H1 (cell line): ENCODE measurements at regions not wholly inside any gene's neighbourhood (a gene's known extent, or its start where the extent isn't known, plus 50 kb on each side); places are given as distances from the start of the nearest gene placed in this dataset.

Experiments
- CTCF ChIA-PET: fragments of 300-600 bp; sonication (Branson Sonifier 250); formaldehyde crosslinking; loops from one replicate; lab custom pipeline; 2021; ENCODE audit not compliant: partially characterized antibody; lab: Charles Lee
- POLR2A ChIA-PET: fragments of 300-600 bp; sonication (Branson Sonifier 250); formaldehyde crosslinking; loops from one replicate; lab custom pipeline; 2021; ENCODE audit warnings: inconsistent platforms; ENCODE audit not compliant: partially characterized antibody; lab: Charles Lee
- DNase-seq, 2 experiments: peaks; one replicate each; pipeline versions ENCODE4 v3.0.0 to v3.0.0-alpha.2; 2010 to 2022; ENCODE audit warnings: low spot score in 2 of 2, low read depth in 1 of 2, mixed read lengths in 1 of 2
- FAIRE-seq: peaks from 2 replicates; lab custom pipeline; 2011; peaks lifted over from hg19 to GRCh38; lab: Jason Lieb, UNC
- H2AFZ ChIP-seq: 2 replicates; pipeline ENCODE4 v1.8.1; 2012; ENCODE audit warnings: low read length, inconsistent platforms
- H2AK5ac ChIP-seq: 2 replicates; pipeline ENCODE4 v1.6.1; 2013; ENCODE audit warnings: low read depth, low read length
- H2BK120ac ChIP-seq: replicated peaks from 2 replicates; pipeline ENCODE3; 2013; ENCODE audit warnings: low read depth, low read length, inconsistent platforms
- H2BK12ac ChIP-seq: 2 replicates; pipeline ENCODE4 v1.6.1; 2013; ENCODE audit warnings: low read depth, low read length
- H2BK15ac ChIP-seq: 2 replicates; pipeline ENCODE4 v1.6.1; 2013; ENCODE audit warnings: low read length
- H2BK20ac ChIP-seq: 2 replicates; pipeline ENCODE4 v1.6.1; 2013; ENCODE audit warnings: low read length
- H2BK5ac ChIP-seq: 2 replicates; pipeline ENCODE4 v1.6.1; 2013; ENCODE audit warnings: low read depth, low read length
- H3K14ac ChIP-seq: 2 replicates; pipeline ENCODE4 v1.6.1; 2013; ENCODE audit warnings: inconsistent platforms; ENCODE audit not compliant: insufficient read length
- H3K18ac ChIP-seq: 2 replicates; pipeline ENCODE4 v1.6.1; 2013; ENCODE audit warnings: low read length; ENCODE audit errors: extremely low read depth
- H3K23ac ChIP-seq: 2 replicates; pipeline ENCODE4 v1.6.1; 2013; ENCODE audit warnings: inconsistent platforms; ENCODE audit not compliant: insufficient read length
- H3K23me2 ChIP-seq: 2 replicates; pipeline ENCODE4 v1.6.1; 2013; ENCODE audit warnings: low read depth, low read length
- H3K27ac ChIP-seq: 2 replicates; pipeline ENCODE4 v1.6.1; 2011; ENCODE audit warnings: low read depth, low read length, inconsistent platforms
- H3K27me3 ChIP-seq, 4 experiments: replicated peaks in 1 of 4; 1 replicate in 1 of 4; 2 replicates in 3 of 4; pipeline versions ENCODE4 v1.6.1 to v1.8.1; 2011 to 2013; ENCODE audit warnings: low read length in 3 of 4, mild to moderate bottlenecking in 3 of 4, inconsistent platforms in 2 of 4, mixed read lengths in 2 of 4, moderate library complexity in 1 of 4; ENCODE audit not compliant: control insufficient read depth in 3 of 4, insufficient read depth in 3 of 4; ENCODE audit errors: extremely low read depth in 1 of 4
- H3K36me3 ChIP-seq, 4 experiments: 2 replicates each; pipeline versions ENCODE4 v1.6.1 to v1.8.1; 2011 to 2013; ENCODE audit warnings: mild to moderate bottlenecking in 4 of 4, low read length in 3 of 4, moderate library complexity in 2 of 4, control low read depth in 1 of 4, inconsistent platforms in 1 of 4; ENCODE audit not compliant: insufficient read depth in 4 of 4, control insufficient read depth in 2 of 4
- H3K4ac ChIP-seq: replicated peaks from 2 replicates; pipeline ENCODE3; 2013; ENCODE audit warnings: low read length, low read depth, mixed read lengths, inconsistent platforms; ENCODE audit not compliant: insufficient read length
- H3K4me1 ChIP-seq, 4 experiments: replicated peaks in 1 of 4; 1 replicate in 1 of 4; 2 replicates in 3 of 4; pipeline versions ENCODE4 v1.6.1 to v1.8.1; 2011 to 2013; ENCODE audit warnings: low read length in 3 of 4, inconsistent platforms in 2 of 4, mixed read lengths in 1 of 4; ENCODE audit not compliant: insufficient read depth in 4 of 4, control insufficient read depth in 3 of 4
- H3K4me2 ChIP-seq, 2 experiments: 2 replicates each; pipeline versions ENCODE4 v1.6.1 to v1.8.1; 2011 to 2013; ENCODE audit warnings: low read depth in 2 of 2, low read length in 2 of 2, control low read depth in 1 of 2, inconsistent platforms in 1 of 2, mild to moderate bottlenecking in 1 of 2; ENCODE audit not compliant: insufficient read depth in 1 of 2
- H3K4me3 ChIP-seq, 4 experiments: fragments of 200-600, 300-600 bp in 1 of 4; sonication (generic), shearing (Covaris generic), sonication (Bioruptor Twin) in 1 of 4; 2 replicates each; pipeline versions ENCODE4 v1.5.1 to v1.8.1; 2011 to 2016; ENCODE audit warnings: low read length in 4 of 4, low read depth in 3 of 4, control low read depth in 2 of 4, inconsistent platforms in 2 of 4, mild to moderate bottlenecking in 2 of 4, mixed read lengths in 1 of 4, moderate library complexity in 1 of 4; ENCODE audit not compliant: insufficient read depth in 2 of 4; ENCODE audit errors: extremely low read depth in 1 of 4
- H3K56ac ChIP-seq: replicated peaks from 2 replicates; pipeline ENCODE3; 2013; ENCODE audit warnings: low read depth, mild to moderate bottlenecking, mixed read lengths, low read length, inconsistent platforms; ENCODE audit not compliant: insufficient read length
- H3K79me1 ChIP-seq: 2 replicates; pipeline ENCODE4 v1.6.1; 2013; ENCODE audit warnings: low read depth, low read length, control low read depth
- H3K79me2 ChIP-seq, 2 experiments: 2 replicates each; pipeline versions ENCODE4 v1.6.1 to v1.8.1; 2012 to 2013; ENCODE audit warnings: low read length in 2 of 2, mild to moderate bottlenecking in 2 of 2, inconsistent platforms in 1 of 2; ENCODE audit not compliant: insufficient read depth in 2 of 2, control insufficient read depth in 1 of 2
- H3K9ac ChIP-seq, 4 experiments: replicated peaks in 1 of 4; 1 replicate in 1 of 4; 2 replicates in 3 of 4; pipeline versions ENCODE4 v1.6.1 to v1.8.1; 2011 to 2013; ENCODE audit warnings: low read depth in 3 of 4, low read length in 3 of 4, control low read depth in 2 of 4, mild to moderate bottlenecking in 2 of 4, moderate library complexity in 2 of 4, inconsistent platforms in 1 of 4; ENCODE audit errors: extremely low read depth in 1 of 4
- H3K9me3 ChIP-seq, 2 experiments: 2 replicates each; pipeline versions ENCODE4 v1.6.1 to v1.8.1; 2012 to 2013; ENCODE audit warnings: mild to moderate bottlenecking in 2 of 2, moderate library complexity in 2 of 2, control low read depth in 1 of 2, inconsistent platforms in 1 of 2, low read depth in 1 of 2, low read length in 1 of 2, mixed read lengths in 1 of 2; ENCODE audit not compliant: insufficient read depth in 2 of 2
- H4K20me1 ChIP-seq, 2 experiments: replicated peaks in 1 of 2; 2 replicates each; pipeline versions ENCODE3 to v1.8.1; 2011 to 2013; ENCODE audit warnings: inconsistent platforms in 2 of 2, low read length in 2 of 2, mild to moderate bottlenecking in 1 of 2; ENCODE audit not compliant: insufficient read depth in 2 of 2, control insufficient read depth in 1 of 2
- H4K5ac ChIP-seq: 2 replicates; pipeline ENCODE4 v1.6.1; 2013; ENCODE audit warnings: low read length, low read depth, mixed read lengths, inconsistent platforms; ENCODE audit not compliant: insufficient read length
- H4K8ac ChIP-seq: 2 replicates; pipeline ENCODE4 v1.8.0; 2013; ENCODE audit warnings: mild to moderate bottlenecking, moderate library complexity, low read length, inconsistent platforms; ENCODE audit not compliant: insufficient read depth; ENCODE audit errors: extremely low read depth
- H4K91ac ChIP-seq: replicated peaks from 2 replicates; pipeline ENCODE3; 2013; ENCODE audit warnings: low read length, mixed read lengths, inconsistent platforms; ENCODE audit not compliant: insufficient read length
- ASH2L ChIP-seq: fragments of 200-600, 300-600 bp; sonication (generic); IDR thresholded peaks from one replicate; pipeline ENCODE4 v1.7.1; 2017; ENCODE audit warnings: low read length
- CREB1 ChIP-seq: IDR thresholded peaks from 2 replicates; pipeline ENCODE4 v1.6.1; 2012; ENCODE audit warnings: inconsistent platforms
- GABPA ChIP-seq: IDR thresholded peaks from 2 replicates; pipeline ENCODE4 v1.6.1; 2011; ENCODE audit warnings: mild to moderate bottlenecking, low read length, moderate library complexity, borderline replicate concordance; ENCODE audit not compliant: insufficient read depth
- NANOG ChIP-seq: IDR thresholded peaks from 2 replicates; pipeline ENCODE4 v1.6.1; 2011; ENCODE audit warnings: low read length, low read depth, mild to moderate bottlenecking, inconsistent platforms; ENCODE audit not compliant: insufficient read depth, poor library complexity, severe bottlenecking
- NRF1 ChIP-seq: IDR thresholded peaks from 2 replicates; pipeline ENCODE4 v1.6.1; 2011; ENCODE audit warnings: mild to moderate bottlenecking, low read depth, low read length, improper control_type of control experiment
- POU5F1 ChIP-seq: IDR thresholded peaks from 2 replicates; pipeline ENCODE4 v1.6.1; 2011; ENCODE audit warnings: low read depth, mild to moderate bottlenecking, low read length, moderate library complexity
- RAD21 ChIP-seq, 2 experiments: IDR thresholded peaks in 1 of 2; conservative IDR thresholded peaks in 1 of 2; 2 replicates each; pipeline ENCODE4 v1.6.1; 2011; ENCODE audit warnings: low read depth in 2 of 2, low read length in 2 of 2, improper control_type of control experiment in 1 of 2, inconsistent platforms in 1 of 2, mild to moderate bottlenecking in 1 of 2, moderate library complexity in 1 of 2
- RXRA ChIP-seq: IDR thresholded peaks from 2 replicates; pipeline ENCODE4 v1.6.1; 2011; ENCODE audit warnings: low read depth, mild to moderate bottlenecking, low read length, moderate library complexity; ENCODE audit not compliant: insufficient read depth
- SAP30 ChIP-seq: fragments of 300-600 bp; sonication (generic); IDR thresholded peaks from 2 replicates; pipeline ENCODE4 v1.7.1; 2012; ENCODE audit warnings: low read length, moderate library complexity, mild to moderate bottlenecking, inconsistent platforms; ENCODE audit not compliant: insufficient read depth, insufficient replicate concordance
- SIRT6 ChIP-seq: IDR thresholded peaks from one replicate; pipeline ENCODE4 v1.7.1; 2012; ENCODE audit warnings: low read length, inconsistent platforms
- TAF7 ChIP-seq: optimal IDR thresholded peaks from 2 replicates; pipeline ENCODE3; 2011; ENCODE audit warnings: low read depth, mild to moderate bottlenecking, inconsistent platforms, low read length, moderate library complexity, borderline replicate concordance
- WGBS, 2 experiments: shearing (Covaris generic) in 1 of 2; methylation state at CpG; one replicate each; pipeline versions ENCODE4 v1.1.6 to v1.1.7; 2013 to 2015; ENCODE audit warnings: low lambda C conversion rate in 2 of 2, mixed read lengths in 2 of 2, inconsistent platforms in 1 of 2, low coverage in 1 of 2, missing lambda C conversion rate in 1 of 2; ENCODE audit not compliant: insufficient replicate concordance in 2 of 2, insufficient coverage in 1 of 2, insufficient read length in 1 of 2; ENCODE audit errors: extremely low coverage in 1 of 2, missing lambda C conversion rate in 1 of 2; 5-methylcytosine and 5-hydroxymethylcytosine counted together
- TF ChIP-seq, protein P1 (sequence below): IDR thresholded peaks from 2 replicates; pipeline ENCODE4 v1.6.1; 2011; ENCODE audit warnings: low read length, improper control_type of control experiment

GRCh38 chr2:19725392-19725791 lies 176.4 kb downstream of the TTC32 start:
- H3K23ac ChIP-seq: no peak overlapping the region
- TF ChIP-seq RAD21 (IDR thresholded peaks at IDR 0.05 in 1 of 2, conservative IDR thresholded peaks at IDR 0.05 in 1 of 2; ENCODE audit: low read depth in 2 of 2, low read length in 2 of 2) (no peak), POU5F1 (no peak), CREB1 (no peak), SAP30 (no peak), SIRT6 (no peak), TAF7 (no peak), RXRA (no peak), NANOG (no peak), NRF1 (no peak), GABPA (no peak), ASH2L (no peak)
- TF ChIP-seq, protein P1, sequence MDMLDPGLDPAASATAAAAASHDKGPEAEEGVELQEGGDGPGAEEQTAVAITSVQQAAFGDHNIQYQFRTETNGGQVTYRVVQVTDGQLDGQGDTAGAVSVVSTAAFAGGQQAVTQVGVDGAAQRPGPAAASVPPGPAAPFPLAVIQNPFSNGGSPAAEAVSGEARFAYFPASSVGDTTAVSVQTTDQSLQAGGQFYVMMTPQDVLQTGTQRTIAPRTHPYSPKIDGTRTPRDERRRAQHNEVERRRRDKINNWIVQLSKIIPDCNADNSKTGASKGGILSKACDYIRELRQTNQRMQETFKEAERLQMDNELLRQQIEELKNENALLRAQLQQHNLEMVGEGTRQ: no peak
- no peaks in the 10 kb centered on the region for H4K20me1 ChIP-seq
- no peaks in the 10 kb centered on the region for H3K79me2 ChIP-seq
- no peak overlapping the region for H4K5ac ChIP-seq
- no peak overlapping the region for H3K27ac ChIP-seq
- no peaks in the 10 kb centered on the region for H3K79me1 ChIP-seq
- H2BK12ac ChIP-seq: no peak overlapping the region
- H3K18ac ChIP-seq: no peak overlapping the region
- ChIA-PET CTCF (interaction anchor here (0.6 to 1.4 kb wide), 2 partner anchors 47 to 86 kb away, joined by 3 read pairs; no protein-coding TSS in a partner anchor), POLR2A (no interaction called here)
- no peak overlapping the region for H4K8ac ChIP-seq
- no peaks in the 10 kb centered on the region for H3K9me3 ChIP-seq
- H2AK5ac ChIP-seq: no peak overlapping the region
- 66% methylated on average over 4 of the region's 4 CpGs; no CpG with 5 or more reads in 1 of the 2 experiments for WGBS, 2 experiments
- no peak overlapping the region for H2BK120ac ChIP-seq
- no peak overlapping the region for H3K4me3 ChIP-seq
- H3K36me3 ChIP-seq: no peaks in the 10 kb centered on the region
- H2AFZ ChIP-seq: no peak overlapping the region
- no peak overlapping the region for H3K4me2 ChIP-seq
- no peak overlapping the region for H2BK5ac ChIP-seq
- H2BK15ac ChIP-seq: no peak overlapping the region
- H2BK20ac ChIP-seq: no peak overlapping the region
- H4K91ac ChIP-seq: no peak overlapping the region
- DNase-seq (no peak), FAIRE-seq (no peak)
- no peaks in the 10 kb centered on the region for H3K4me1 ChIP-seq
- no peak overlapping the region for H3K56ac ChIP-seq
- no peak overlapping the region for H3K14ac ChIP-seq
- no peaks in the 10 kb centered on the region for H3K23me2 ChIP-seq
- no peaks in the 10 kb centered on the region for H3K27me3 ChIP-seq
- H3K9ac ChIP-seq: no peak overlapping the region
- no peak overlapping the region for H3K4ac ChIP-seq
